Renal pelvis (tissue), 1 donor: ENCODE measurements at regions not wholly inside any gene's neighbourhood (a gene's known extent, or its start where the extent isn't known, plus 50 kb on each side); places are given as distances from the start of the nearest gene placed in this dataset.

ENCODE experiments used
- DNase-seq: peaks from one replicate; pipeline ENCODE4 v3.0.0-alpha.2; 2013

- no peak for DNase-seq
Measured at GRCh38 chr4:41883988-41884734, 51.1 kb upstream of the TMEM33 start.

- DNase-seq, result no peak
Measured at GRCh38 chr4:41882625-41883347, 52.4 kb upstream of the TMEM33 start.

DNA sequence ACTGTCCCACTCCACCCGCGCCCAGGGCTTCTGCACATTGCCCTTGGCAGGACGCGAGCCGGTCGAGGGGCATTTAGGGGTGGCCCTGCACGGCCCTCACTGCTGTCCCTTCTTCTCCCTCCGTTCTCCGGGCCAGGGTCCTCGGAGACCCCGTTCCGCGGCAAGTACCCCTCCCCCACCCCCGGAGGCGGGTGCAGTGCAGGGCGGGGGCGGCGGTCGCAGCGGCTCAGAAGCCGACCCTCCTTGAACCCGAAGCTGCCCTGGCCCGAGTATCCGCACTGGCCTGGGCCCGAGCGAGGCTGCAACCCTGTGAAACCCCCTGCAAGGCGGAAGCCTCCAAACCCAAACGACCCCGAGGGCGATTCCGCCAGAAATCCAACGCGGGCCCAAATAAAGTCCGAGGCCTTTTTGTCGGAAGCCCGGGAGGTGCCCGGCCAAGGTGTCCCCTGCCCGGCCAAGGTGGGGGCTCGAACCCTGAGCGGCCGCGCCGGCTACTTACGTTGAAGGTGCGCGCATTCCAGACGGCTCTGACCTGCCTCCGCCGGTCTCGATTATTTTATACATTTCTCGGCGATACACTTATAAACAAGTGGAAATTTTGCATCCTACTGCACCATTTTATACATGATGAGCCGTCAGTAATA, 53.1 kb upstream of the TMEM33 start:
- no peak for DNase-seq

DNA sequence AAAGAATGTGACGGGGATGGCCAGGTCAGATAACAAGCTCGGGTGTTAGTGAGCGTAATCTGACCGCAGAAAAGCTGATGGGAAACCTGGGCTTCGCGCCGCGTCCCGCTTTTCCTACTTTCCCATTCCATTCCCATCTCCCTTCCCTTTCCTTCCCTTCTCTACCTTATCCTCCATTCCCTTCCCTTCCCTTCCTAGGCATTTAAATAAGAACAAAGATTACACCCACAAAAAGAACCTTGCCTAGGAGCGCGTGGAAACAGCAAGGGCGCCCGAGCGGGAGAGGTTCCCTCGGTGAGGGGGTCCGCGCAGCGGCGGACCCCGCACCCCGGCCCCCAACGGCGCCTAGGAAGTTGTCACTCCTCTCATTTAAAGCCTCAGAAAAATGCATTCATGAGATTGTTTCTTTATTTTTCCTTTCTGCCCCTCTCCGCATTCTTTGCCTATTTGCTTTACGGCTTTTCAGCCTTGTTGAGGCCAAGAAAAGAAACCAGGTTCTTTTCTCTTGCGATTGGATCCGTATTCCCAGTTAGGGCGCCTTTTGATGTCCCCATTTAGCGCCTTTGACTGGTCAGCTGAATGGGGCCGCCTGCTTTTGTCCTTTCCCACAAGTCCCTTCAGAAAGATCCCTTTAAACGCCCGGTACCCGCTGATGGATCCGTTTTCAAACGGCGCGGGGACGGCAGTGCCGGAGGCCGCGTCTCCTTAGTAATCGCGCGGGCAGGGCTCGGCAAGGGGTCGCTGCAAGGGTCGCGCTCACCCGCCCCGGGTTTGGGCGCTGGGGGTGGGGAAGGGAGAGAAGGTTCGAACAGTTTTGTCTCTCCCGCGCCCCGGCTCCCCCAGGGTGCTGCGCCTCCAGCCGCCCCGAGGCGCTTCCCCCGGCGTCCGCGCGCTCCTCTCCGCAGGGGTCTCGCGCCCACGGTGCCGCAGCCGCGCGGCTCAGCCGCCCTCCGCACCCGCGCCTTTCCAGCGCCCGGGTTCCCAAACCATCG, 54.1 kb upstream of the TMEM33 start:
- no peak for DNase-seq

GRCh38 chr4:41880022-41880837, 55.0 kb upstream of the TMEM33 start:
- DNase-seq, result no peak

GRCh38 chr4:41879552-41879951, 55.7 kb upstream of the TMEM33 start:
- no peak for DNase-seq

DNA sequence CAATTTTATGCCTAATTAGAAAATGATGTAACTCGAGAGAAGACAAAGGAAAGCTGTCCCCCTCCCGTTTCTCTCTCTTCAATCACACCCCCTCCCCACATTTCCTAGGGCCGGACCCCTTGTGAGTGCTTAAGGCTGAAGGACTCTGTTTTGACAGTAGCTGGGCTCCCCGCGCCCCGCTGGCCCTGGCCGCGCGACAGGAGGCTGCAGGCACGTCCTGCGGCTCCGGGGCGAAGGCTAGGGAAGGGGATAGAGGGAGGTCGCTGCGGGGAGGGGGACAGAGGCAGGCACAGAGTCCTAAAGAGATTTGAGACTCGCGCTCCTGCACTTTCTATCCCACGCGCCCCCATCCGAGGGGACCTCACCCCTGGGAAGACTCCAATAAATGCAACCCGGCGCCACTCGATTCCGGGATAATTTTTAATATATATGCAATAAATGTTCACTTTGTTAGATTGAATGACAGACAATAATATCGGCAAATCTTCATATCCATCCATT, 56.2 kb upstream of the TMEM33 start:
- DNase-seq, result no peak

- no peak for DNase-seq
Measured at GRCh38 chr4:41878170-41878969, 56.9 kb upstream of the TMEM33 start.

DNA sequence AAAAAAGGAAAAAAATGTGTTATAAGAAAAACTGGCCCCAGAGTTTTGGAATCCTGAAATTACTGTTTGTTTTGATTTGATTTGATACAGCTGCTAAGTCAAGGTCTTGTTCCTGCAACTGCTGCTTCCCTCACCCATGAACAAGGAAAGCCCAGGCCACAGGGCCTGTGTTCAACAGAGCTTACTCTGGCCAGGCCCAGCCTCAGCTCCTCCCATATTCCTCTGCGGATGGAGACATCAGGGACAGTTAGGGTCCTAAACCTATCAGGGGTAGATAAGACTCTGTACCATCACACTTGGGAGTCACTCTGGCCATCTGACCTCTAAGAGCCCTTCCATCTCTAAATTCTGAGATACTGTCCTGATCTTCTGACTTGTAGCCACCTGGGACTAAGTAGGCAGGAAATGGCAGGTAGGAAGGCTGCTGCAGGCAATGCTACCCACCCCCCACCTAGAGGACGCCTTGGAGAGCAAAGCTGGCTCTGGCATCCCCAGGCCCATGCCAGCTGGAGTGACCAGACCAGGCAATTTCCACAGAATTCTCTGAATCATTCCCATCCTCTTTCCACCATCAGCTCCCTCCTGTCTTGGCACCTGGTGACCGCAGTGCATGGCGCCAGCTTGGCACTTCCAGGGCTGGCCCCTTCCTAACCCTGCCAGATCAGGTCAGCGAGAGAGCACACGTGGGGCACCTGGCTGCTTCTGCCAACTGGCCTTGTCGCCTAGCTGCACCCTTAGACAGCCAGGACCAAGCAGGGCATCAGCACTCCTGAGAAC, 58.0 kb upstream of the TMEM33 start:
- DNase-seq, result no peak

- no peak for DNase-seq
Measured at GRCh38 chr4:41874873-41875272, 60.4 kb upstream of the TMEM33 start.

DNA sequence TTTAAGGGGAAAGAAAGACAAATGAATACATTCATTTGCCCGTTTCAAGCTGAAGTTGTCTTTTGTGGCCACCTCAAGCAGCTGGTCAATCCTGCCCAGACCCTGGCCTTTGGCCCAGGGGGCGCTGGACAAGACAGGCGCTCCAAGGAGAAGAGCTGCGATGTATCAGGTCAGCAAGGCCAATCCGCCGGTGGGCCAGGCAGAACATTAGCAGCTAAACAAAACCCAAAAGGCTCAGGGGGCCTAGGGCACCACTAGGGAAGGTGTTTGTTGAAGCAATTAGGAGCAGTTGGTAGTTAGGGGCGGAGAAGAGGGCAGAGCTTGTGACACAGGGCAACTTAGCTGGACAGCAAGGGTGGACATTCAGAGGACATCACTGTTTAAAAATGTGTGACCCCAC, 60.8 kb upstream of the TMEM33 start:
- DNase-seq, result no peak

GRCh38 chr4:41873380-41874295, 61.6 kb upstream of the TMEM33 start:
- no peak for DNase-seq

DNA sequence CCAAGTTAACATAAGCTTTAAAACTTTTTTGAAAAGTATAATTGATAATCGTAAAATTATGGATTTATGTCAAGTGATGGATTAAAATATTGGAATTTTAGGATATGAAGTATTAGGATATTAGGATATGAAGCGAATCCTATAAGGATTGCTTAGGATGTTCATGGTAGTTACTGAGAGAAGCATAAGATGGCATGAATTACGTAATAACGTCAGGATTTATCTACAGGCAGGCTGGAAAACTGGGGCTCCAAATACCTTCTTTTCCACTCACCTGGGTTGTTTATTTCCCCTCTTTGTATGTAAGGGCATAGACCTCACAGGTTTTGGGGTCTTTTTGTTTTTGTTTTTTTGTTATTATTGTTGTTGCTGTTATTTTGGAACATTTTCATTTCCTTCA, 65.2 kb upstream of the TMEM33 start:
- no peak for DNase-seq

DNA sequence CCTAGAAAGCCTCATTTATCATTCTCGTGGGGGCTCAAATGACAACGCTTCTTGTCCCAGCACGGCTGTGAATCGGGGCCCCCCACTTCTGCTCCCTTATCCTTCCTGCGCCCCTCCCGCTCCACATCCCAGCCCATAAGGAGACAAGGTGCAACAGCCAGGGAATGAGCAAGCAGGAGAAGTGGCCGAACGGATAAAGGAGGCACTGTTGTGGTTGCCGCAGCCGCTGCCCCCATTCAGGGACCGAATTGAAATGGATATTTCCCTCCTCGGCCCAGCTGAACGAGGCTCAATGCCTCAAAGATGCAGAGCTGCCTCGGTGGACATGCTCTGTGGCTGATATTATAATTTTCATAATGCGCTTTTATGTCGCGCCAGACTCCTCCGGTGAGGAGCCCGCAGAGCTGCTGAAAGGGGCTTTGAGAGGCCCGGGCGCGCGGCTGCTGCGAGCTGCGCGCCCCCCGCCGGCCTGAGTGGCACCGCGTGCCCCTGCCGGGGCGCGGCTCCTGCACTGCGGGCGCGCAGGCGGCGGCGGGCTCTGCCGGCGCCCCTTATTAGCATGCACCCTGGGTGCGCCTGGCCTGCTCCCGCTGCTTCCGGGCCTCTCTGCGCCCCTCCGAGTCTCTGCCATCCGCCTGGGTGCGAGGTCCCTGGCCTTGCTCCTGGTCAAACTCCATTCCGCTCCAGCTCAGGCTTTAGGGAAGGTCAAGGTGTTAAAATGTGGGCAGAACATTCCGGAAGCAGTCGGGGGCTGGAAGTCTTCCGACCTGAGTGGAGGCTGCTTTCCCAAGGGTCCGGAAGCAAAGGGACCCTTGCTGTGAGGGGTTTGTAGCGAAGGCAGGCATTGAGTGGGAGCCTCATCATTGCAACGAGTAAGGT, 68.2 kb upstream of the TMEM33 start:
- DNase-seq, result no peak

DNA sequence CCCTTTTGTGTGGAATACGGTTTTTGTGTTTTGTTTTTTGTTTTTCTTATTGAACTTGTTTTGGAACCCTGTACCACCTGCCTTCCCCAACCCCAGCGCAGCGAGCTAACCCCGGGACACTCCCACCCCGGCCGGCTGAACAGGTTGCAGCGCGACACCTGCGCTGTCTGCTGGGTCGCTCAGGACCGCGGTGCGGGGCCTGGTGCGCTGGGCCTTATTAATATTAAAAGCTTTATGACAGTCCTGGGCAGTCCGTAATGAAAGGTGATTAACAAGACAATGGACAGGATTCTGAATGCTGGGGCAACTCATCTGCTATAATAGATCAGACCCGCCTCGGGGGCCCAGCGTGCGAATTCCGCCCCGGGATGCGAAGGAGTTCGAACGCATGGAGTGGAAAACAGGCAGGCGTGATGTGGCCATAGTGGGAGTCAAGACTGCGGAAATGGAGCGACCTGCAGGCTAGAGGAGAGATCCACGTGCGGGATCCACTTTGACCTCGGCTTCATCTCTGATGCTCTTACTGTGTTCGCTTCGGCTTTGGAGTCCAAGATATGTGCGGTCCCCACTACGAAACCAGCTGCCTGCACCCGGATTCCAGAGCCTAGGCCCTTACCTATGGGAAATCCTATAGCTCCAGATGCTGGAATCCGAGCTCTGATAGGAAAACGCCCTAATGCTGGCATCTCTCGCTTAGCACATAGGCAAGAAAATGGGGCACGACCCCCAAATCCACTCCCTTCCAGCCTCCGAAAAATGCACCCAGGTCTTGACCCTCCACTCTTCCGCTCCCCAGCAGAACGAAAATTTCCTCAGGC, 69.0 kb upstream of the TMEM33 start:
- DNase-seq, result no peak
